ENCODE measurements at regions not wholly inside any gene's neighbourhood (a gene's known extent, or its start where the extent isn't known, plus 50 kb on each side); places are given as distances from the start of the nearest gene placed in this dataset.

DNA sequence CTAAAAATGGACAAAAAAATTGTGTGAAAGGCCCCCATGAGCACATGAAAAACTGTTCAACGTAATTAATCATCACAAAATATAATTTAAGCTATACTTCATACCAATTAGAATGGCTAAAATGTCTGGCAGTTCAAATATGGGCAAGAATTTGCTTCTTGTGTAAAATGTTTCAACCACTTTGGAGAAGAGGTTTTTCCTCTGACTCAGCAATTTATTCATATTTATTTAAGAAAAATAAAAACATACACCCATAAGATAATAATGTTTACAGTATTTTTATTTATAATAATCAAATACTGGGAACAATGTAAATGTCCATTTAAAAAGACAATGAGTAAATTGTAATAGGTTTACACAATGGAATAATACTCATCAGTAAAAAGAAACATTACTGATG is 395.1 kb upstream of the KHDRBS2 start:
- TF ChIP-seq CTCF (IDR thresholded peaks at IDR 0.05 in 2 of 3, conservative IDR thresholded peaks at IDR 0.05 in 1 of 3; ENCODE audit: insufficient read depth in 2 of 3, low read depth in 1 of 3, low read length in 3 of 3) (no peak), PHF20 (IDR thresholded peaks at IDR 0.05; ENCODE audit: partially characterized antibody) (no peak), GTF3C2 (IDR thresholded peaks at IDR 0.05; ENCODE audit: borderline replicate concordance, extremely low read depth, insufficient read length) (no peak), EZH2 (IDR thresholded peaks at IDR 0.05; ENCODE audit: borderline replicate concordance, low read depth, low read length) (no peak), ZEB2 (IDR thresholded peaks at IDR 0.05) (no peak), ZFP1 (CRISPR knock-in tag; IDR thresholded peaks at IDR 0.05) (no peak), RBBP5 (IDR thresholded peaks at IDR 0.05; ENCODE audit: borderline replicate concordance, insufficient read depth, low read length, poor library complexity, severe bottlenecking) (no peak), ZNF318 (IDR thresholded peaks at IDR 0.05; ENCODE audit: borderline replicate concordance in 1 of 2, low read depth in 1 of 2) (no peak), ZFP91 (CRISPR knock-in tag; IDR thresholded peaks at IDR 0.05) (no peak), RAD21 (CRISPR knock-in tag; conservative IDR thresholded peaks at IDR 0.05 in 1 of 2, IDR thresholded peaks at IDR 0.05 in 1 of 2) (no peak), POLR2A (conservative IDR thresholded peaks at IDR 0.05) (no peak), IRF1 (CRISPR knock-in tag; IDR thresholded peaks at IDR 0.05; ENCODE audit: borderline replicate concordance) (no peak), SNAPC5 (CRISPR knock-in tag; IDR thresholded peaks at IDR 0.05) (no peak)
- TF ChIP-seq, protein P1, sequence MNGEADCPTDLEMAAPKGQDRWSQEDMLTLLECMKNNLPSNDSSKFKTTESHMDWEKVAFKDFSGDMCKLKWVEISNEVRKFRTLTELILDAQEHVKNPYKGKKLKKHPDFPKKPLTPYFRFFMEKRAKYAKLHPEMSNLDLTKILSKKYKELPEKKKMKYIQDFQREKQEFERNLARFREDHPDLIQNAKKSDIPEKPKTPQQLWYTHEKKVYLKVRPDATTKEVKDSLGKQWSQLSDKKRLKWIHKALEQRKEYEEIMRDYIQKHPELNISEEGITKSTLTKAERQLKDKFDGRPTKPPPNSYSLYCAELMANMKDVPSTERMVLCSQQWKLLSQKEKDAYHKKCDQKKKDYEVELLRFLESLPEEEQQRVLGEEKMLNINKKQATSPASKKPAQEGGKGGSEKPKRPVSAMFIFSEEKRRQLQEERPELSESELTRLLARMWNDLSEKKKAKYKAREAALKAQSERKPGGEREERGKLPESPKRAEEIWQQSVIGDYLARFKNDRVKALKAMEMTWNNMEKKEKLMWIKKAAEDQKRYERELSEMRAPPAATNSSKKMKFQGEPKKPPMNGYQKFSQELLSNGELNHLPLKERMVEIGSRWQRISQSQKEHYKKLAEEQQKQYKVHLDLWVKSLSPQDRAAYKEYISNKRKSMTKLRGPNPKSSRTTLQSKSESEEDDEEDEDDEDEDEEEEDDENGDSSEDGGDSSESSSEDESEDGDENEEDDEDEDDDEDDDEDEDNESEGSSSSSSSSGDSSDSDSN (IDR thresholded peaks at IDR 0.05; ENCODE audit: borderline replicate concordance in 1 of 2, low read depth in 2 of 2, low read length in 2 of 2), result no peak

Measured in K562 (cell line).